ENCODE measurements at regions not wholly inside any gene's neighbourhood (a gene's known extent, or its start where the extent isn't known, plus 50 kb on each side); places are given as distances from the start of the nearest gene placed in this dataset.

- DNase-seq (ENCODE audit: extremely low spot score) = no peak
- no peak for TF ChIP-seq CTCF (IDR thresholded peaks at IDR 0.05; ENCODE audit: control extremely low read depth, extremely low read depth, low read depth, missing control alignments)
- ChIA-PET POLR2A (no interaction called here), CTCF (interaction anchor here (1.0 to 4.0 kb wide), 8 partner anchors 11 to 491 kb away, joined by 3 to 17 read pairs (median 3); no protein-coding TSS in a partner anchor)
Observed at GRCh38 chr3:107986505-107986904, 104.3 kb downstream of the CD47 start.

- peak; percentile 35 for DNase-seq (ENCODE audit: extremely low spot score)
- ChIA-PET POLR2A (no interaction called here), CTCF (interaction anchor here (1.0 to 4.0 kb wide), 5 partner anchors 12 to 492 kb away, joined by 3 to 17 read pairs (median 3); no protein-coding TSS in a partner anchor)
- no peak for TF ChIP-seq CTCF (IDR thresholded peaks at IDR 0.05; ENCODE audit: control extremely low read depth, extremely low read depth, low read depth, missing control alignments)
Observed at GRCh38 chr3:107985496-107985895, 105.3 kb downstream of the CD47 start.

- ChIA-PET CTCF (no interaction called here), POLR2A (no interaction called here)
- DNase-seq (ENCODE audit: extremely low spot score) = no peak
- no peak for TF ChIP-seq CTCF (IDR thresholded peaks at IDR 0.05; ENCODE audit: control extremely low read depth, extremely low read depth, low read depth, missing control alignments)
Observed at GRCh38 chr3:107983247-107983646, 107.6 kb downstream of the CD47 start.

GRCh38 chr3:107982165-107982564 is 108.7 kb downstream of the CD47 start:
- TF ChIP-seq CTCF (IDR thresholded peaks at IDR 0.05; ENCODE audit: control extremely low read depth, extremely low read depth, low read depth, missing control alignments) = no peak
- ChIA-PET CTCF (no interaction called here), POLR2A (no interaction called here)
- no peak for DNase-seq (ENCODE audit: extremely low spot score)

- no peak for DNase-seq (ENCODE audit: extremely low spot score)
- CTCF ChIA-PET = interaction anchor here (1.0 to 1.1 kb wide), 2 partner anchors 12 to 53 kb away, joined by 3 read pairs; no protein-coding TSS in a partner anchor
- TF ChIP-seq CTCF (IDR thresholded peaks at IDR 0.05; ENCODE audit: control extremely low read depth, extremely low read depth, low read depth, missing control alignments) = no peak
Observed at GRCh38 chr3:107981471-107982111, 109.2 kb downstream of the CD47 start.

GRCh38 chr3:107979538-107979937 is 111.3 kb downstream of the CD47 start:
- POLR2A ChIA-PET = no interaction called here
- no peak for TF ChIP-seq CTCF (IDR thresholded peaks at IDR 0.05; ENCODE audit: control extremely low read depth, extremely low read depth, low read depth, missing control alignments)
- CTCF ChIA-PET = interaction anchor here (0.7 to 1.5 kb wide), 3 partner anchors 10 to 16 kb away, joined by 3 to 4 read pairs (median 4); no protein-coding TSS in a partner anchor
- no peak for DNase-seq (ENCODE audit: extremely low spot score)

More at GRCh38 chr3:107981471-107982111, 109.2 kb downstream of the CD47 start:
- POLR2A ChIA-PET = no interaction called here
